NCI-H146 treated with DMSO at 0.1 percent for 48 hours (cell line): ENCODE measurements at regions not wholly inside any gene's neighbourhood (a gene's known extent, or its start where the extent isn't known, plus 50 kb on each side); places are given as distances from the start of the nearest gene placed in this dataset.
"Not testable (repeated sequence)": the region's sequence is repeated elsewhere in the genome, so short reads cannot be mapped to it uniquely, and the experiment has no call there.

Source experiments
- DNase-seq: peaks from one replicate; lab custom pipeline; 2025; ENCODE audit not compliant: unreplicated experiment; lab: John Stamatoyannopoulos, UW

DNA sequence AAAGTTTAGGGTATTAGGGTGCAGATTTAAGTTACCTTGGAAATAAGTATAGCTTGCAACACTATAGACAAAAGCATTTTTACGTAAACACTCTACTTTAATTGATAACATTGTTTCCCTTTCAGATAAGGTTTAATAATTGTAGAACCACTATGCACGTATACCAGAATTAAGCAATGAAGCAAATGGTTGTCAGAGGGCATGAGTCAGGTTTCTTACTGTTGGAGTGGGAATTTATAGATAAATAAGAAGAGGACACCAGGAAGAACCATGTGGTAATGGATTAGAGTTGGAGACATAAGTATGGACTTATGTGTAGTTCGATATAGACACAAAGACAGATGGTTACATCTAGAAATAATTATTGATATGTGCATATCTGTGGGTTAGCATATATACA is 355.6 kb downstream of the ETV1 start:
- DNase-seq = no peak

DNA sequence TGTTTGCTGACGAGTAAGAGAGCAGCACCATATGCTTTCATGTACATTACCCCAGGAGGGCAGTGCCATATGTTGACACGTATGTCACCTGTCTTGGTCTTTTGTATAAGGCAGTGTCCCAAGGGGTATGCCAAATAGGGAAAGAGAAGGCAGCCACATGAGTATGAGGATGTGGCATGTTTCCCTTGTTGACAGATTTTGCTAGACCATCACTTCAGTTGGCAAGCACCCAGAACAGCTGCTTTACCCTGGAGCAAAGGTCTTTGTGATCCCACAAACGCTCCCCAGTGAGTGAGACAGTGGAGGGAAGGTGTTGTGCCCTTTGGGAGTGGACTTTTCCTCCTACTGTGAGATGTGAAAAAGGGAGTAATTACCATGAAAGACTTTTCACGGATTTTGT is 350.1 kb downstream of the ETV1 start:
- peak; percentile 82 for DNase-seq

DNA sequence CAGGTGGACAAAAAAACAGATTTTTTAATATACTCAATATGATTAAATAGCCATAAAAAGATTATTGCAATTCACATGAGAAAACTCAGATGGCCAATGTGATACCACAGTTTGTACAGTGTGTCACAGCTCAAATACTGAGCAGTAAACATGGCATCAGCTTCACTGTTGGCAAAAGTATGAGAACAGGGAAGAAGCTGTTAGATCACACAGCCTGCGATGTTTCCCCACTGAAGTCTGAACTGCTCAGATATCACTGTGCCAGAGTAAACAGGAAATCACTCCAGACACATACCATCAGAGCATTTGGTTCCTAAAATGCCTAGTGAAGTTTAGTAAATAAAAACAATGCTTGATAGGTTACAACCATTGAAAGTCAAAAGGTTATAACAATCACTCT is 347.8 kb downstream of the ETV1 start:
- DNase-seq = no peak

DNA sequence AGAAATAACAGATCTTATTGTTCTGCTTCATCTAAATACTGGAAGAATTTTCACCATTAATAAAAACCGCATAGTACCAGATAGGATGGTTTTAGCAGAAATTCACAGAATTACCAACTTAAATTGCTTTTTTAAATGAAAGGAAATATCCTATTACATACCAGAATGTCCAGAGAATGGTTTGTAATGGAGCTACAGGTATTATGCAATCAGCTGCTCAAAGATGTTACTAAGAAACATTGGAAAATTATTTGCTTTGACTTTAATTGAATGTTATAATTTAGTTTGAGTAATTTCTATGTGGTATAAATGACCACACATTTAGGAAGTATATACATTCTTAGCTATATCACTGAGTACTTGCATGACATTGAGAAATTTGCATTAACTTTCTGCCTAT is 338.3 kb downstream of the ETV1 start:
- no peak for DNase-seq

DNA sequence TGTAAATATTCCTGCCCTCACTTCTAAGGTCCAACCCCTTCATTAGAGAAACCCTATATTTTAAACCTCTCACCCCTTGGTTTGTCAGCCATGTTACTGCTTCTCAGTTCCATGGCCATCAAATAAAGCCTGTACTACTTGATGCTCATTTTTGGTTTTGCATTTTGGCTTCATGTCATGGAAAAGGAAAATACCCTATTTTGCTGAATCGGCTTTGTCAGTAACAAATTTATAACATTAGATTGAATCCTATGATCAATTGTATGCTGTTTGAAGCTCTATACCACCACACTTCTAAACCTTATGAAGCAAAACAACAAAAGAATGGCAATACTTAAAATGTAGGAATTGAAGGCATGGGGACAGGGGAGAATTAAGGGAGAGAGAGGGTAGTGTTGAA is 333.1 kb downstream of the ETV1 start:
- no peak for DNase-seq

DNA sequence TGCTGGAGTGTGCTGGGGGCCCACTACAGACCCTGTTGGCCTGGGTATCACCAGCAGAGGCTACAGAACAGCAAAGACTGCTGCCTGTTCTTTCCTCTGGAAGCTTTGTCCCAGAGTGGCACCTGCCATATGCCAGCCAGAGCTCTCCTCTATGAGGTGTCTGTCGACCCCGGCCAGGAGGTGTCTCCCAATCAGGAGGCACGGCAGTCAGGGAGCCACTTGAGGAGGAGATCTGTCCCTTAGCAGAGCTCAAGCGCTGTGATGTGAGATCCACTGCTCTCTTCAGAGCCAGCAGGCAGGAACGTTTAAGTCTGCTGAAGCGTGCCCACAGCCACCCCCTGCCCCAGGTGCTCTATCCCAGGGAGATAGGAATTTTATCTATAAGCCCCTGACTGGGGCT is 316.2 kb downstream of the ETV1 start:
- no peak for DNase-seq

DNA sequence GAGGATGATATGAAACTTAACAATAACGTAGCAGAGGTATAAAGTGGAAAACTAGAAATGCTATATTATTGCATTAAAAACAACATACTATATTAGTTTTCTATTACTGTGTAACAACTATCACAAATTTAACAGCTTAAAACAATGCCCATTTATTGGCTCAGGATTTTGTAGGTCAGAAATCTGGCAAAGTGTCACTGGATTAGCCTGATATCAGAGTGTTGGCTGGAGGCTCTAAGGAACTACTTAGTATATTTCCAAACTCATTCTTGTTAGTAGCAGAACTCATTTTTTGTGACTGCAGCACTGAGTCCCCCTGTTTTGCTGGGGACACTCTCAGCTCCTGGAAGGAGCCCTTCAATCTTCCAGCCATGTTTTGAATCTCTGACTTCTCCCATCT is 306.8 kb downstream of the ETV1 start:
- DNase-seq = no peak

DNA sequence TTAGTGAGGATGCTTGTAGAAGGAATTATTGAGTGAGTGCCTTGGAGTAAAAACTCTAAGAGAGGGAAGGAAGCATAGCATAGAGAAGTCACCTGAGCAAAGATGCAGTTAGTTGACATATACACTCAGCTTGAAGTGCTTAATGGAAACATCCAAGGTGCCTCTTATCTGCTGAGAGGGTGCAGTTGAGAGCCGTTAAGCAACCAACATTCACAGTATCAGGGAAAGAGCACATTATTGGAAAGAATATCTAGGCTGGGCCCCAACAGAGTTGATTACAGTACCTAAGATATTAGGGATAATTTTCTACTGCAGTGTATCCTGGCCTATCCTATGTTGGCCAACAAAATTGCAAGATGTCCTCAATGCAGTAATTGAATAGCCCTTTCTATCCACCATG is 302.0 kb downstream of the ETV1 start:
- no peak for DNase-seq

DNA sequence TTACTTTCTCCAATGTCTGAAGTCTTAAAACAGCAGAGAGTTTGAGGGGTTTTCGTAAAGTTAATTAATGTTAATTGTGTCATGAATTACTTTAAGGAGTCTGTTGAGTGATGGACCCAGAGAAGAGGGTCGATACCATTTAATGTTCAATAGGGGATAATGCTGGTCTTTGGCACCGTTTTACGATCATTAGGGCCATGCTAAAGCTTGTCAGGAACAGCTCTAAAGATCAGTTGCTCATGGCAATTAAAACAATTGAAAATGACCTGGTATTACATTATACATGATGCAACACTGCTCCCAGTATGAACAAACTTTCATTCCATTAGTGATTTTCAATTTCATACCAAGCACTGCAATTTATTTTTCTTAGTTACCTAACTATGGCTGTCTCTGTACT is 296.9 kb downstream of the ETV1 start:
- no peak for DNase-seq

DNA sequence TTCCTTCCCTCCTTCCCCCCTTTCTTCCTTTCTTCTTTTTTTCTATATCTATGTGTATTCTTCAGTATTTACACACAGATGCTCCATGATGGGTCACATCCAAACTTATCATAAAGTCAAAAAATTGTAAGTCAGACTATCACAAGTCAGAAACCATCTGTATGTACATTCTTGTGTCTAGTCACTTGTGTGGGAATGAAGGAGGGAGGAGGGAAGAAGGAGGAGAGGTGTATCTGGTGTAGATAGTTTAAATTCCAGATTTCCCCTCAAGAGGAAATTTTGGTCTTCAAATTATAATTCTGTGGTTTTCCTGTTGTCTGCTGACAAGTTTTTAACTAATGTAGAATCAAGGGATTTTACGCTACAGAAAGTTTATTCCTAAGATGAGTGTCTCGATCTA is 287.2 kb downstream of the ETV1 start:
- no peak for DNase-seq

DNA sequence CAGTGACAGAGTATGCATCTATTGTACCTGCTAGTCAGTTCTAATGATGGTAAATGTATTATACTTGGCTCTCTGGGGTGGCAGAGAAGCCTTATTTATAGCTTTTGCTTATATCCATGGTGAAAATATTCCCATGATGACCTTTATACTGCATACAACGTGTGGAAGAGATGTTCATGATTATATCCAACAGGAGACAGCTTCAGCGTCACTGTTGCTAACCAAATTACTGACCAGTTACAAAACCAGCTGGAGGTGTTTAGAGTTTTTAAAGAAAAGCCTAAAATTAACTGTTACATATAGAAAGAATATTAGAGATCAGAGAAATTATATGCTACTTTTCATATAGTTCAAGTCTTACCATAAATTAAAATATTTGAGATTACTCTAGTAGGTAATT is 280.8 kb downstream of the ETV1 start:
- DNase-seq = no peak

DNA sequence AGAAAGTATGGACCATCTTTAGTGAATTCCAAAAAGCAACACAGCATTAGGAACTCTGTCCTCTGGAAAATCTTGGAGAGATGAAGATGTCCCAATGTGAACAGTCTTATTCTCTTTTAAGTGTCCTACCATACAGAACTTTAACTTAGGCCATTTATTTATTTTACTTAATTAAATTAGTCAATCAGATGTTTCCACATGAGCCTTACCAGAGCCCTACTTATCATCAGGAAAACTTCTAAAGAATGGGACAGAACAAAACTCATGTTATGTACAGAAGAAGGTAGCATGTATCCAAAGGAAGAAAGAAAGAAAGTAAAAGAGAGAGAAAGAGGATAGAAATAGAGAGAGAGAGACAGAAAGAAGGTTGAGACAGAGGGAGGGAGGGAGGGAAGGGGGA is 276.4 kb downstream of the ETV1 start:
- DNase-seq = no peak

DNA sequence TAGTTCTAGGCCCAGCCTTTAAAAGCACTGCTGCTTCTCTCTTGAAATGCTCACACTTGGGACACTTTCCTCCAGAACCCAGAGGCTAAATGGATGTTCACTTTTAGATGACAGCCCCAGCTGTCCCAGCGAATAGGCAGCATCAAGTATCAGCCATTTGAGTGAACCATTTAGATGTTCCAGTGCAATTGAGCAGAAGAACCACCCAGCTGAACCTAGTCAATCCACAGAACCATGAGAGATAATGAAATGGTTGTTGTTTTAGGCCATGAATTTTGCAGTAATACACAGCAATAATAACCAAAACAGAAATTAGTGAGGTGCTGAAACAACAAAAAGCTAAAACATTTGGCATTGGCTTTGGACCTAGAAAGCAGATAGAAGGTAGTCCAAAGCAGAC is 273.9 kb downstream of the ETV1 start:
- no peak for DNase-seq

DNA sequence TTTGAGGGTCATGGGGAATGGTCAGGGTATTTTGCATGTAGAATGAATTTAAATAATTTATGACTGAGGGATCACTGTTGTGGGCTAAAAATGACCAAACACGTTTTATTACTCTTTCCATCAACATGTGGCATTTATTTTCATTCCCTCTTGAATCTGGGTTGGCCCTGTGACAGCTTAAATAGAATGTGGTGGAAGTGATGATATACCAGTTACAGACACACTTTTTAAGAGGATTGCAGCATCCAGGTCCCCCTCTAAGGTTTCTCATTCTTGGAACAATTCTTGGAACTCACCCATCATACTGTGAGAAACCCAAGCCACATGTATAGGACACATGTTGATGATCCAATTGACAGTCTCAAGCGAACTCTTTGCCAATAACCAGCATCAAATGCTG is 272.4 kb downstream of the ETV1 start:
- no peak for DNase-seq

DNA sequence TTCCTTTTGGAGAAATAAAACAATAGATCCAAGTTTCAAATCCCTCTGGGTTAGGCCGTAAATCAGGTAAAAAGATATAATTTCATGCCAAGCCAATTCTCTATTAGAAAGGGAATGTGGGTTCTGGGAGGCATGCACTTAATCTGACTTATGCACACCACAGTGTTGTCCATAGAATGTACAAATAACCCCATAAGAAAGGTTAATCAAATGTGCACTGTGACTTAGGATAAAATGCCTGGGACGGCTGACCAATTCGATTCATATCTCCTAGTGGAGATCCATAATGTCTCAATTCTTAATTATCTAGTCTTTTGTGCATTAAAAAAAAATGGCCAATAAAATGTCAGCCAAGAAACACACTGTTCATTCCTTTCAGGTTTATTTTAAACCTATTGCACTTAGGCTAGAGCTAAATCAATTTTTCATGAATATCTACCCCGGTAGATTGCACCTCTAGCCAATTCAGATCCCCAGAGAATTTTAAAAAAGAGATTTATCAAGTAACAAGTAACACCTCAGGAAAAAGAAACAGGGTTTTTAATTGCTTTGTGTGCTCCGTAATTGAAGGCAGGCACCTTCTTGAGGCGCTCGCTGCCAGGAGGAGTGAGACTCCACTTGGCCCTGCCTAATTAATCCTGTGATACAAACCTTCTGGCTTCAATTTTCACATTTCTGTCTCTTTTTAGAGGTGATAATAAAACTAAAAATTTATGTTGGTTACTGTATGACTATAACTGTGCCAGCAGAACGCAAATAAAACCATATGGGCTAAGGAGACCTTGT is 265.1 kb downstream of the ETV1 start:
- no peak for DNase-seq

DNA sequence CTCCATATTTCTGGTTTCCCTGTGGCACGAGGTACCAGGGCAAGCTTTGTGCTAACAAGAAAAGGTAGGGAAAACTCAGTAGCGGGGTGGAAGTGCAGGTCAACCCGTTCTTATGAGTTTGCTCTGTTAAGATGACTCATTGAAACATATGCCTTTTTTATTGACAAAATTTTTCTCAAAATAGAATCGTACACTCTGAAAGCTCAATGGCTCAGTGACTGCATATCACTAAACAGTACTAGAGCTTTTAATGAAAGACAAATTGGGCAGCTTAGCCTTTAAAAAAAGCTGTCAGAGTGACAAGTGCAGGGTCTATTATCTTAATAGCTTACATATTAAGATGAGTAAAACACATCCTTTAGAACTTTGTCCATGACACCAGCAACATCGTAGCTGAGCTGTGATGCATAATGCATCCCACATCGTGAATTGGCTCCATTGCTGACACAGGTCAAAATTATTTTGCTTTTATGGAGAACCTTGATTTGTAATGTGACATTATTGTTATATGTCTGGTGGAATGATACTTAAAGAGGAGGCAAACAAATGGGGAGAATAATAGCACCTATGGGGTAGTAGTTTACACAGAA is 264.4 kb downstream of the ETV1 start:
- DNase-seq = no peak

DNA sequence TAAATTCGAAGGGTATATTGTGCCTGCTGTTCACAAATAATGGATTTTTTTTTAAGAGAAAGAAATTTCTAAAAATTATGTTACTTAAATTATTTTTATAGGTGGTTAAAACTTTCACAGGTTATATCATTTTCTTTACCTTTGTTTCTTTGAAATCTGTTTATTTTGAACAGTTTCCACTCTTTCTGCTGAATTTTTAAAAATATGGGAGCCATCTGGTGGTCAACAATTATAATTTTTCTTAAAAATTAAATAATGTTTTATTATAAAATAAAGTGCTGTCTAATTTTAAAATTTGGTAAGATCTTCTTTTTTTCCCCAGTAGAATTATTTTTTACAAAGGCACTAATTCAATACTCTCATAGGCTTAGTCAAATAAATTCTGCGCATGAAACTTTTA is 263.9 kb downstream of the ETV1 start:
- no peak for DNase-seq

DNA sequence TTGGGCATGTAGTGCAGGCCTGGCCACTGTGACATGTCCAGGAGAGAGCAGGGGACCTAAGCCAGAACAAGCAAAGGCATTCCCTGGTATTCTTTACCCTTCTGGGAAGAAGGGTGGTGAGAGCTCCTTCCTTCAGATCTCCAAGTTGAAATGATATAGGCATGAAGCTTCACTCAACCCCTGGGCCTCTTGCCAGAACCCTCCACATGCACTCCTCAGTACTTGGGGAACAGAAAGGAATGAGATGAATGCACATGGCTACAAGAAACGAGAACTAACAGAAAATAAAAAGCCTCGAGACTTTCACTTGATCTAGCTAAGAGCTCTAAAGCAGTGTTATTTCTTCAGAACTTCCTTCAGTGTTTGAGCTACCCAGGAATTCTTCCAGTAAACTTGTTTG is 262.2 kb downstream of the ETV1 start:
- DNase-seq = no peak

DNA sequence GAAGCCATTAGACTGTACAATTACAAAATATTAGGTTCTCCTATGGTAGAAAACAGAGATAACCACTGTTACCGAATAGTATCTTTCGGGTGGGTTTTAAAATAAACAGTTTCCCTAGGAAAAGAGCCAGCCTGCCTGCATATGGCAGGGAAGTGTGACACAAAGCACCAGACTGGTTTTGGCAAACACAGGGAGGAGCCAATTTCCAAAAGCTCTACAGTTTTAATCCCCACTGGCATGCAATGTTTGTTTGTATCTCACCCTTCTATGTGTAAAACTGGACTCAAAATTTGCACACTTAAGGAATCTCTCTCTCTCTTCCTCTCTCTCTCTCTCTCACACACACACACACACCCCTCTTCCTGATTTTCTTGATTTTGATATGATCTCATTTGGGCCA is 261.7 kb downstream of the ETV1 start:
- no peak for DNase-seq

DNA sequence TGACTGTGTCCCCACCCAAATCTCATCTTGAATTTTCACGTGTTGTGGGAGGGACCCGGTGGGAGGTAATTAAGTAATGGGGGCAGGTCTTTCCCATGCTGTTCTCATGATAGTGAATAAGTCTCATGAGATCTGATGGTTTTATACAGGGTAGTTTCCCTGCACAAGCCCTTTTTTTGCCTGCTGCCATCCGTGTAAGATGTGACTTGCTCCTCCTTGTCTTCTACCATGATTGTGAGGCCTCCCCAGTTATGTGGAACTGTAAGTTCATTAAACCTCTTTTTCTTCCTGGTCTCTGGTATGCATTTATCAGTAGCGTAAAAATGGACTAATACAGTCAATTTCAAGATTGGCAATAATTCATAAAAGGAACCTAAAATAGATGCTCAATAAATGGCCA is 261.0 kb downstream of the ETV1 start:
- not testable (repeated sequence) for DNase-seq

DNA sequence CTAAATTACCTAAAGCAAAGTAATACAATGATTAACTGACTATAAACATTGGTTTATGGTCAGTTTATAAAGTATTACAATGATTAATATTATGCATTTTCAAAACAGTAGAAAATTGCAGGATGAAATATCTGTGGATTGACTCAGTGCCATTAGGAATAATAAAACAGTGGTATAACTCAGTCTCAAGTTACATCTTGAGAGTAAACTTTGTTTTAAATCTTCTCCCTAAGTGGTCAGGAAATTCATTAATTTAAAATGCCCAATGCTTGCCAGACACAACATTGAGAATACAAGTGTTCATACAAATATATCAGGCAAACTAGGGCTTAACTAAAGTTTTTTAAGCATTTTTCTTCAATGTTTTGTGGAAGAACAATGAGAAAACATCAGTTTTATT is 257.8 kb downstream of the ETV1 start:
- DNase-seq = no peak

DNA sequence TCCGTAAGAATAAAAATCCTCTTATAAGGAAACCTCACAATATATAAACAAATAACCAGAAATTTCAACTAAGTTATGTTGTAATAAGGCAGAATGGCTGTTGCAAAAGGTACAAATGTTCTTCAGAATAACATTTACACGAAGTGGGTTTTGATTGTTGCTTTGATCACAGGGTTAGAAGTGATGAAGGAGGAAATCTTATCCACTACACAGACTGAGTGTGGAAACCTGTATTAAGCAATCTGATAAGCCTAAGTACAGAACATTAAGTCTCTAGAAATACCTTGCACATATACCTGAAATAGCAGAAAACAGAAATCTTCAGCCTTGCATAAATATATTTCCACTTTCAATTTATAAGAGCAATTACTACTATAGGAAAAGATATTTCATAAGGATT is 251.9 kb downstream of the ETV1 start:
- no peak for DNase-seq

DNA sequence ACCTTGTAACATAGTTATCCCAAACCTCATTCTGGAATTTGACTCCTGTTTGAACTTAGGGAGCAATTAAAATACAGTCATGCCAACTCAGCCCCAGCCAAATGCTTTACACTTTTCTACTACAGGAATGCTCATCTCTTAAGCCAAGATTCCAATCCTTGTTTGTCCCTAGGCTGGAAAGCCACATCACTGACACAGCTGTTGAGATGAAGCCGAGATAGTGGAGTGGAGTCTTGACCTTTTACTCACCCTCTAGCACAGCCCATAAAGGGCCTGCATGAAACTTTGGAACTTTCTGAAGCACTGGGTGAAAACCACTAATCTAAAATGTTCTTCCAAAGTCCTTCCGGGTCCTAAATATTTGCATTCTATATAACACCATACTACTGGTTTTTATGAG is 247.3 kb downstream of the ETV1 start:
- no peak for DNase-seq
